GM18507 (cell line): ENCODE measurements at regions not wholly inside any gene's neighbourhood (a gene's known extent, or its start where the extent isn't known, plus 50 kb on each side); places are given as distances from the start of the nearest gene placed in this dataset.

ENCODE experiments used
- DNase-seq: peaks from one replicate; pipeline ENCODE4 v3.0.0; 2011; ENCODE audit warnings: low read depth; ENCODE audit not compliant: insufficient read length; ENCODE audit errors: extremely low spot score
- FAIRE-seq: peaks from 2 replicates; lab custom pipeline; 2011; peaks lifted over from hg19 to GRCh38; lab: Jason Lieb, UNC

DNA sequence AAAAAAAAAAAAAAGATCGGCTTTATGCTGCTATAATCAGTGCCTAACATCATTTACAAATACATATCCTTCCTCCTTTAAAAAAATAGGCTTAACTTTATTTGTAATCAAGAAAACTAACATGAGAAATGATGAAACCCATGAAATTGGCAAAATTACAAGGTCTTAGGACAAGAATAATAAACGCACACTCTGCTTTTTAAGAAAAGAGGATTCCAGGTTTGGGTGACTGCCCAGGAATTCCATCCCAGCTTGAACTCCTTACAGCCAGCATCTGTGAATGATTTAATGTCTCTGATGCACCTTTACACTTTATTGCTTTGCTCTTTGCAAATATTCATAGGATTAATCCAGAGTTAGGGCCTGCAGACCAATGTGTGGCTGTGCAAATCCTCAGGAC lies 196.0 kb downstream of the CBLN1 start:
- FAIRE-seq (no peak), DNase-seq (no peak)

GRCh38 chr16:49084628-49085390 lies 196.8 kb downstream of the CBLN1 start:
- no peak for FAIRE-seq
- DNase-seq = no peak

GRCh38 chr16:49081554-49081953 lies 200.1 kb downstream of the CBLN1 start:
- FAIRE-seq (no peak), DNase-seq (no peak)

GRCh38 chr16:49081086-49081485 lies 200.6 kb downstream of the CBLN1 start:
- no peak for FAIRE-seq

GRCh38 chr16:49078571-49078970 lies 203.1 kb downstream of the CBLN1 start:
- FAIRE-seq (no peak), DNase-seq (no peak)

More at GRCh38 chr16:49081086-49081485, 200.6 kb downstream of the CBLN1 start:
- no peak for DNase-seq

- DNase-seq (no peak), FAIRE-seq (no peak)
Observed at GRCh38 chr16:49078104-49078503, 203.5 kb downstream of the CBLN1 start.

DNA sequence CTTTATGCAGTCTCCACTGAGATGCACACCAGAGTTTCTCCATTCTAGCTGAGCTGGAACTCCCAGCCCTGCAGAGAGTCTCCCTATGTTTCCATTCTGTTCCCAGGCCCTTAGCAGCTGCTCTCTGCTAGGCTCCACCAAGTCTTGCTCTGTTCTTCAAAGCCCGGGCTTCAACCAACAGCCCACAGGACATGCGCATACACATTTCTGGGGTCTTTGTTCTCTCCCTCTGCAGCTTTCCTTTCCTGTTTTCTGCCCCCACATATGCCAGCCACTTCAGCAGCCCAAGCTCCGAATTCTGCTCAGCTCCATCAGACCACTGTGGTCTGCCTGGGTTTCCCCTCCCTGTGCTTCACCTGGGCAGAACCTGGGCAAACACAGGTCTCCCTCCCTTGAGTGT lies 205.9 kb downstream of the CBLN1 start:
- no peak for DNase-seq
- no peak for FAIRE-seq

- no peak for DNase-seq
- FAIRE-seq = no peak
Observed at GRCh38 chr16:49068224-49068623, 213.4 kb downstream of the CBLN1 start.

DNA sequence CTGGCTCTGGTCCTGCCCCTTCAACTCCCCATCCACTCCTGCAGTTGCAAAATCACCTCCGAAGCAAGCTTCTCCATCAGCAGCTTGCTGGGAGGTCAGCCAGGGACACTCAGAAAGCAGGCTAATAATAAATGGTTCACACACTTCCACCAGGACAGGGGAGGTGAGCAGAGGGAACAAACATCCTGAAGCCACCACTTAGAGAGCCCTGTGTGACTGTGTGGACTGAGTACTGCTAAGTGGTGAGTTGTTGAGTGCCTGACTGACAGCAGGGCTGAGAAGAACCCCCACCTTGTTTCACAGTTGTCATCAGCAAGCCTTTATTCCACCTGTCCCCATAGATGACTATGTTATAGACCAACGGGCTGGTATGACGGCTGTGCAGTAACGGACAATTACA lies 213.9 kb downstream of the CBLN1 start:
- DNase-seq (no peak), FAIRE-seq (no peak)

DNA sequence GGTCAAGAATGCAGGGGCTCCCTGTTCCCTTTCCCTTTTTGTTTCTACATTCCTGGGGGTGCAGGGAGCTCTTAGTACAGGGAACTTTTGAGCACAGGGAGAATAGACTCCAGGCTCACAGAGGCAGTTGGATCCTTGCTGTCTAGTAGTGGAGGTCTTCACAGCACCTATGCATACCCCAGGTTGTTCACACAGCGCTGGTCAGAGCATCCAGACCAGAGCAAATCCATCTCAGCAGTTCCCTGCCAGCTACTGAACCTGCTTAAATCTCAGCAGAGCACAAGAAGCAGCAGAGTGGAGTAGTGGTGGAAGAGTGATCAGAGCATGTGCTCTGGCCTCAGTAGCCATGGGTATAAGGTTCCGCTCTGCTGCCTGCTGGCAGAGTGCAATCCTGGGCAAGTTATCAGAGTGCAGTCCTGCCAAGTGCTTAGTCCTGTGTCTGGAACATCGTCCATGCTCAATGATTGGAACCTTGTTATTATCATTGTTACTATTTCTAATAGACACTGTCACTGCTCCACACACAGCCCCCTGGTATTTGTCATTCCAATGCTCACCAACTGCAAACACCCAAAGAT lies 220.4 kb downstream of the CBLN1 start:
- DNase-seq (no peak), FAIRE-seq (no peak)

GRCh38 chr16:49060728-49061127 lies 220.9 kb downstream of the CBLN1 start:
- no peak for FAIRE-seq
- DNase-seq = no peak

GRCh38 chr16:49058382-49058781 lies 223.3 kb downstream of the CBLN1 start:
- FAIRE-seq (no peak), DNase-seq (no peak)

DNA sequence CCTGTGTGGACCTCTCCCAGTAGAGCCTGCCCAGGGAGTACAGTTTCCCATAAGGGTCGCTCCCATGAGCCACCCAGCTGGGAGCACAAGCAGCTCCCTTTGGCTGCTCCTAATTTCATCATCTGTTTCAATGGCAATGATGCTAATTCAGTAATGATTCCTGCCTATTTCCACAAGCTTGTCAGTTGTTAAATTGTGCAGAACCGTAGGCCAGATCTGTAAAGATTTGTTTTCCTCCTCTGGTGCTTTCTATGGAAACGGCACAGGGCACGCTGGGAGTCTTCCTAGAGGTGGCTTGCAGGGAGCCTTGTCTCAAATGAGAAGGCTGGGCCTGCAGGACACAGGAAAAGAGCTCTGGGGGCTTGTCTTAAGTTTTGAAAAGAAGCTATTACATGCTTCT lies 223.7 kb downstream of the CBLN1 start:
- FAIRE-seq (no peak), DNase-seq (no peak)

GRCh38 chr16:49057391-49057790 lies 224.2 kb downstream of the CBLN1 start:
- no peak for DNase-seq
- no peak for FAIRE-seq

- no peak for FAIRE-seq
- no peak for DNase-seq
Observed at GRCh38 chr16:49056546-49056945, 225.1 kb downstream of the CBLN1 start.

DNA sequence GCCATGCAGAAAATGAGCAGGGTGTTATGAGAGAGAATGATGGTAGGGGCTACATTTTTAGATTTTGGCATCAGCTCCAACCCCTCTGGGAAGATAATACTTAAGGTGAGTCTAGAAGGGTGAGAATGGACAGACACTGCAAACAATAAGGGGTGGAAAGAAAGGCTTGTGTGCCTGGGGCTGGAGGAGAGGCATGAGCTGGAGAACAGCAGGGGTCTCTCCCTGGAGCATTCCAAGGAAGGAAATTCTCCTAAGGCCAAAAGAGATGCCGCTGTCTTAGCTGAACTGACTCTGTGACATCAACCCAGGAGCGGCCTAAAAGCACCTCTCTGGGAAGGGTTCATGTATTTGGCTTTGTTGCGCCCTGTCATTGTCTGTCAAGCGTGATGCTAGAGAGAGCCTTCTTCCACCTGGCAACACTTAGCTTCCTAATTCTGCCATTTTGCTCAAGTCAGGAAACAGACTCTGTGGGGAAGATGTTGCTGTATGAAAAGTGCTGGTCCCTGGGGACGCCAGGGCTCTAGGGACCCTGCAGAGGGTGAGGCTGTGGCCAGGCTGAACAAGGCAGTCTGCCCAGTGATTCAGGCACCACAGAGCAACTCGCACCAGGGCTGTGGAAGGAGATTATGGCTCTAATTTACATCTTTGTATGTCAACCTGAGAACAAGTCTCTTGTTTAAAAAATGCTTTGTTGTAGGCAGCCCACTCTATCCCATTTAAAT lies 225.7 kb downstream of the CBLN1 start:
- FAIRE-seq = no peak
- DNase-seq = no peak

GRCh38 chr16:49055291-49055690 lies 226.3 kb downstream of the CBLN1 start:
- DNase-seq (no peak), FAIRE-seq (no peak)

DNA sequence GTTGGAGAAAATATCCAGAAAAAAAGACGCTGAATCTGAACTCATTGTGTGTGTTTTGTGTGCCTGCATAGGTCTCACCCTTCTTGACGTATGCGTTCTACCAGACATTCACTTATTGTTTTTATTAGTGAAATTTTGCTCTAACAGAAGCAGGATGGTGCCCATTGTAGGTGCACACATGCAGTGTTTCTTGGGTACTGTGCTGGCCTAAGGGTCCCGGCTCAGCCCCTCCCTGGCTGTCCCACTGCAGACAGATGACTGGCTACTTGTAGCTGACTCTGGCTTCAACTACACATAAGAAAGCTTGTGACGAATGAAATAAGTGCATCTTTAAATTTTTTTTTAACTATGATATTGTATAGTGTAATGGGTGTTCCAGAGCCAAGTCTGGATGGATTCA lies 227.0 kb downstream of the CBLN1 start:
- FAIRE-seq (no peak), DNase-seq (no peak)

- FAIRE-seq (no peak), DNase-seq (no peak)
Observed at GRCh38 chr16:49052846-49053245, 228.8 kb downstream of the CBLN1 start.

DNA sequence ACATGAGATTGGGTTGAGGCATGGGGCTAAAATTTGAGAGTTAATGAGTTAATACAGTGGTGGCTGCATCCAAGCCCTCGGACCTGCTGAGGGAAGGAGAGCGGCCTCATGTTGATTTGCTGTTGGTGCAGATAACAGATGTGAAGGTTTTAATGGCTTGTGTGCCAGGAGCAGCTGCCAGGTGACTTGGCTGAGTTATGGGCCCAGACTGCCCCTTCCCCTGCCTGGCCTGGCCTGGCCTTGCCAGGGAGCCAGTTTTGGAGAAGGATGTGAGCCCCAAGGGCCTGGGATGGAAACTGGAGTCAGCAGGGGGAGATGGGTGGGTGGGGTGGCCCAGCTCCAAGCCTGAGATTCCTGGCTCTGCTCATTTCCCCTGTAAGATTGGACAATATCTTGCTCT lies 230.1 kb downstream of the CBLN1 start:
- FAIRE-seq = no peak
- no peak for DNase-seq

DNA sequence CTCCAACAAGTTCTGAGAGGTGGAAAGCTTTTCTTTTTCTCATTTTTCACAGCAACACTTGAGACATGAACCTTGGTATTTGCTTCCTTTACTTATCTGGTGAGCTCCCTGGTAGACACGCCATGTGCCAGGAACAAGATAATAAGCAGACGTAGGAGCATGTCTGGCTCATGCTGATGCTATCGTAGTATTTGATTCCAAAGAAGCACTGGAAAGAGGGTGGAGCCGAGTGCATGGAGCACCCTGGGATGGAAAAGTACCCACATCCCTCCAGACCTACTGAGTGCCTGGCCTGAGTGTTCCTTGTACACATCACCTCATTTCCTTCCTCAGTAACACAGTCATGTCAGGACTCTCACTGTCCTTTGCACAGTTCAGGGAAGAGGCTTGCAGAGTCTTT lies 231.0 kb downstream of the CBLN1 start:
- FAIRE-seq = no peak
- DNase-seq = no peak
